Parathyroid adenoma (tissue), 2 donors: ENCODE measurements at regions not wholly inside any gene's neighbourhood (a gene's known extent, or its start where the extent isn't known, plus 50 kb on each side); places are given as distances from the start of the nearest gene placed in this dataset.

Experiments
- H2AFZ ChIP-seq: fragments of 300-600 bp; sonication (generic); one replicate; pipeline ENCODE4 v1.7.0; 2017; ENCODE audit warnings: antibody characterized with exemption, mild to moderate bottlenecking
- H3K27ac ChIP-seq: fragments of 300-600 bp; sonication (generic); one replicate; pipeline ENCODE4 v1.7.0; 2017
- H3K27me3 ChIP-seq: fragments of 300-600 bp; sonication (generic); one replicate; pipeline ENCODE4 v1.7.0; 2017; ENCODE audit warnings: low read length; ENCODE audit not compliant: control insufficient read depth, insufficient read depth
- H3K36me3 ChIP-seq: fragments of 300-600 bp; sonication (generic); one replicate; pipeline ENCODE4 v1.7.0; 2017; ENCODE audit warnings: low read length; ENCODE audit not compliant: control insufficient read depth, insufficient read depth
- H3K4me1 ChIP-seq: fragments of 300-600 bp; sonication (generic); one replicate; pipeline ENCODE4 v1.7.0; 2017; ENCODE audit warnings: control low read depth
- H3K4me2 ChIP-seq: fragments of 300-600 bp; sonication (generic); one replicate; pipeline ENCODE4 v1.7.0; 2017; ENCODE audit warnings: low read length
- H3K4me3 ChIP-seq: fragments of 300-600 bp; sonication (generic); one replicate; pipeline ENCODE4 v1.7.0; 2017; ENCODE audit warnings: low read depth, low read length
- H3K79me2 ChIP-seq: fragments of 300-600 bp; sonication (generic); one replicate; pipeline ENCODE4 v1.7.0; 2017; ENCODE audit warnings: control low read depth
- H3K9ac ChIP-seq: fragments of 300-600 bp; sonication (generic); one replicate; pipeline ENCODE4 v1.7.0; 2017; ENCODE audit warnings: mild to moderate bottlenecking
- H3K9me3 ChIP-seq: fragments of 300-600 bp; sonication (generic); one replicate; pipeline ENCODE4 v1.7.0; 2017; ENCODE audit warnings: low read length; ENCODE audit not compliant: control insufficient read depth
- CTCF ChIP-seq: fragments of 300-600 bp; sonication (generic); IDR thresholded peaks from one replicate; pipeline ENCODE4 v1.7.0; 2017; ENCODE audit warnings: antibody characterized with exemption, mild to moderate bottlenecking
- donor health status: primary hyperparathyroidism.

GRCh38 chr1:22296701-22297591, 154.0 kb upstream of the WNT4 start:
- Histone ChIP-seq H3K9ac (no peak overlapping the region), H3K4me2 (no peak overlapping the region), H3K4me3 (no peak overlapping the region), H3K27ac (no peak overlapping the region), H3K36me3 (no peaks in the 10 kb centered on the region), H3K27me3 (no peaks in the 10 kb centered on the region), H3K4me1 (no peaks in the 10 kb centered on the region), H3K79me2 (no peaks in the 10 kb centered on the region), H3K9me3 (no peaks in the 10 kb centered on the region), H2AFZ (no peak overlapping the region)
- TF ChIP-seq CTCF = no peak

DNA sequence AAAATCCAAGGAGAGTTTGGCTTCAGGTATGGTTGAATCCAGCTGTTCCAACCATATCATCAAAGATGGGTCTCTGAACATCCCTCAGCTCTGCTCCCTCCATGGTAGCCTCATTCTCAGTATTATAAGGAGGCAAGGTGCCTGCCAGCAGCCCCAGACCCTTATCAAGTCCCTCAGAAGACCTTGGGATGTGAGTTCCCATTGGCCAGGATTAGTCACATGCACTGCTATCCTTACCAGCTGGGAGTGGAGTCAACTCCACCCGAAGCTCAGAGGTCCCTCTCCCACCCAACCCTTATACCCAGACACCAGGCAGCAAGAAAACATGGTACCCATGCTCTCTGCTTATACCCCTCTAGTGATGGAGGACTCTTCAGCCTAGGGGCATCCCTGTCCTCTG, 153.7 kb upstream of the ZBTB40 start:
- H3K36me3 ChIP-seq = no peaks in the 10 kb centered on the region
- H3K27me3 ChIP-seq = no peaks in the 10 kb centered on the region
- H3K4me1 ChIP-seq = no peaks in the 10 kb centered on the region
- no peaks in the 10 kb centered on the region for H3K79me2 ChIP-seq
- H3K4me2 ChIP-seq = no peak overlapping the region
- no peak overlapping the region for H2AFZ ChIP-seq
- no peaks in the 10 kb centered on the region for H3K9me3 ChIP-seq
- no peak for TF ChIP-seq CTCF
- H3K4me3 ChIP-seq = no peak overlapping the region
- H3K27ac ChIP-seq = no peak overlapping the region
- no peak overlapping the region for H3K9ac ChIP-seq

GRCh38 chr1:22303816-22304215, 147.8 kb upstream of the ZBTB40 start:
- Histone ChIP-seq H3K27me3 (no peaks in the 10 kb centered on the region), H3K27ac (no peak overlapping the region), H3K4me1 (no peaks in the 10 kb centered on the region), H3K9ac (no peak overlapping the region), H3K36me3 (no peaks in the 10 kb centered on the region), H3K79me2 (no peaks in the 10 kb centered on the region), H3K4me2 (no peak overlapping the region), H3K9me3 (no peaks in the 10 kb centered on the region), H3K4me3 (no peak overlapping the region), H2AFZ (no peak overlapping the region)
- no peak for TF ChIP-seq CTCF

GRCh38 chr1:22309572-22309971, 142.1 kb upstream of the ZBTB40 start:
- Histone ChIP-seq H3K4me1 (no peaks in the 10 kb centered on the region), H3K9ac (no peak overlapping the region), H3K79me2 (no peaks in the 10 kb centered on the region), H3K4me3 (no peak overlapping the region), H2AFZ (no peak overlapping the region), H3K27me3 (no peaks in the 10 kb centered on the region), H3K27ac (no peak overlapping the region), H3K4me2 (no peak overlapping the region), H3K36me3 (no peaks in the 10 kb centered on the region), H3K9me3 (no peaks in the 10 kb centered on the region)
- TF ChIP-seq CTCF = no peak

DNA sequence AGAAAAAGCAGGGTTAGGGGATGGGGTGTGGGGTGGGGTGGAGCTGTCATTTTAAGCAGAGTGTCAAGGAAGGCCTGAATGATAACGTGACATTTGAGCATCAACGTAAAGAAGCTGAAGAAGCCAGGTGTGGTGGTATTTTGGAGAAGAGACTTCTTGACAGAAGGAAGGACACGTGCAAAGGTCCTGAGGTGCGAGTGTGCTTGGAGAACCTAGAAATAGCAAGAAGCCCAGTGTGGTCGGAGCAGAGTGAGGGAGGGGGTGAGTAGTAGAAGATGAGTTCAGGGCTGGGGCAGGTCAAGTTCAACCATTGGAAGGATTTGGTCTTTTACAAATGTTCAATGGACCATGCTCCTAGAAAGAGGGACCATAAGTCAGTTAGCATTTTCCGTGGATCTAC, 140.2 kb upstream of the ZBTB40 start:
- H3K4me1 ChIP-seq = no peaks in the 10 kb centered on the region
- H3K9me3 ChIP-seq = no peaks in the 10 kb centered on the region
- H3K27me3 ChIP-seq = no peaks in the 10 kb centered on the region
- H3K4me2 ChIP-seq = no peak overlapping the region
- H3K4me3 ChIP-seq = no peak overlapping the region
- TF ChIP-seq CTCF = no peak
- H3K9ac ChIP-seq = no peak overlapping the region
- H3K27ac ChIP-seq = no peak overlapping the region
- no peak overlapping the region for H2AFZ ChIP-seq
- no peaks in the 10 kb centered on the region for H3K79me2 ChIP-seq
- no peaks in the 10 kb centered on the region for H3K36me3 ChIP-seq
